ENCODE measurements at regions not wholly inside any gene's neighbourhood (a gene's known extent, or its start where the extent isn't known, plus 50 kb on each side); places are given as distances from the start of the nearest gene placed in this dataset.

GRCh38 chr21:38605236-38605635, 107.0 kb upstream of the ERG start:
- Histone ChIP-seq H3K9ac (replicated peaks; ENCODE audit: extremely low read depth, insufficient read depth, low read length) (no peak overlapping the region), H3K9me3 (replicated peaks; ENCODE audit: control insufficient read depth, insufficient read depth, low read length) (no peaks in the 10 kb centered on the region), H3K79me2 (ENCODE audit: control insufficient read depth, insufficient read depth, low read length) (no peaks in the 10 kb centered on the region), H2AFZ (ENCODE audit: low read depth, low read length) (no peak overlapping the region), H4K20me1 (replicated peaks; ENCODE audit: control insufficient read depth, extremely low read depth, insufficient read depth, low read length) (no peaks in the 10 kb centered on the region), H3K27ac (ENCODE audit: insufficient read depth, low read depth, low read length) (no peak overlapping the region), H3K36me3 (ENCODE audit: control insufficient read depth in 2 of 2, extremely low read depth in 1 of 2, insufficient read depth in 2 of 2, low read length in 2 of 2) (no peaks in the 10 kb centered on the region), H3K9me1 (replicated peaks; ENCODE audit: control insufficient read depth, extremely low read depth, insufficient read depth, low read length) (no peaks in the 10 kb centered on the region), H3K27me3 (ENCODE audit: control insufficient read depth in 2 of 2, insufficient read depth in 2 of 2, low read length in 2 of 2) (peaks cover 7 to 10% of the 10 kb centered on the region in 2 experiments), H3K4me2 (ENCODE audit: insufficient read depth, low read length) (no peak overlapping the region), H3K4me1 (ENCODE audit: control insufficient read depth, extremely low read depth, insufficient read depth, low read length) (no peaks in the 10 kb centered on the region), H3K4me3 (replicated peaks in 1 of 3; ENCODE audit: insufficient read depth in 1 of 3, low read depth in 1 of 3, low read length in 3 of 3) (no peak overlapping the region)
- no TSS peak for BruUV-seq (replicated peaks)
- TF ChIP-seq MYC (IDR thresholded peaks at IDR 0.05; ENCODE audit: low read depth, low read length), result no peak
- TF ChIP-seq CTCF (IDR thresholded peaks at IDR 0.05; ENCODE audit: extremely low read depth in 1 of 2, insufficient read depth in 1 of 2, low read depth in 1 of 2, low read length in 2 of 2), result no peak
- no peak for TF ChIP-seq FOS (IDR thresholded peaks at IDR 0.05; ENCODE audit: borderline replicate concordance, insufficient read depth, low read length)
- TF ChIP-seq GATA2 (IDR thresholded peaks at IDR 0.05; ENCODE audit: insufficient read depth, insufficient read length, low read depth, low read length), result no peak
- TF ChIP-seq JUN (IDR thresholded peaks at IDR 0.05; ENCODE audit: borderline replicate concordance, insufficient read depth, insufficient read length, low read depth), result no peak
- no peak for TF ChIP-seq MAX (IDR thresholded peaks at IDR 0.05; ENCODE audit: insufficient read depth, insufficient read length)
- CTCF ChIA-PET, result interaction anchor here (0.9 kb wide), 1 partner anchor 9 kb away, joined by 3 read pairs; no protein-coding TSS in a partner anchor
- FAIRE-seq (no peak), DNase-seq (ENCODE audit: low read depth, low spot score) (no peak)
- POLR2A ChIA-PET, result no interaction called here
- intact Hi-C loops (cut with micrococcal nuclease), result no loop called here
- dilution Hi-C loops (cut with MboI; ENCODE audit: extremely low pct_ligation_motif_present, low sequenced_read_pairs), result no loop called here

DNA sequence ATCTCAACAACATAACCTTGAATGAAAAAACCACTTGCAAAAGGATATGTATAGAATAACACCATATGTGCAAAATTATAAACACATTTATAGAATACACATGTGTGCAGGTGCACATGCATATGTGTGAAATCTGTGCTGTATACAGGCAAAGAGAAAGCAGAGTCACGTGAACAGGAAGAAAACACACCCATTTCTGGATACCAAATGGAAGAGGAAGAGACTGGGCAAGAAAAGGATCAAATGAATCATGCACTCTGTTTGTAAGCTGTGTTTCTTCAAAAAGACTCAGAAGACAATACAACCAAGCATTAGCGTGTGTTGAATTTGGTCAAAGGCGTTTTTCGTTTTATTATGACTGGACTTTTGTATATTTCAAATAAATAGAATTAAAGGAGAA, 111.3 kb upstream of the ERG start:
- DNase-seq (ENCODE audit: low read depth, low spot score) (no peak), FAIRE-seq (no peak)
- no peaks in the 10 kb centered on the region for H3K4me1 ChIP-seq (ENCODE audit: control insufficient read depth, extremely low read depth, insufficient read depth, low read length)
- no peaks in the 10 kb centered on the region for H4K20me1 ChIP-seq (replicated peaks; ENCODE audit: control insufficient read depth, extremely low read depth, insufficient read depth, low read length)
- BruUV-seq (replicated peaks), result no TSS peak
- H3K4me2 ChIP-seq (ENCODE audit: insufficient read depth, low read length), result no peak overlapping the region
- H2AFZ ChIP-seq (ENCODE audit: low read depth, low read length), result no peak overlapping the region
- no peak overlapping the region for H3K27ac ChIP-seq (ENCODE audit: insufficient read depth, low read depth, low read length)
- H3K27me3 ChIP-seq (ENCODE audit: control insufficient read depth in 2 of 2, insufficient read depth in 2 of 2, low read length in 2 of 2), result peaks cover 10 to 13% of the 10 kb centered on the region in 2 experiments
- no peaks in the 10 kb centered on the region for H3K36me3 ChIP-seq (ENCODE audit: control insufficient read depth in 2 of 2, extremely low read depth in 1 of 2, insufficient read depth in 2 of 2, low read length in 2 of 2)
- intact Hi-C loops (cut with micrococcal nuclease) (no loop called here), dilution Hi-C loops (cut with MboI; ENCODE audit: extremely low pct_ligation_motif_present, low sequenced_read_pairs) (no loop called here)
- TF ChIP-seq POLR2AphosphoS5 (IDR thresholded peaks at IDR 0.05; ENCODE audit: insufficient read depth, low read depth, low read length), result no peak
- no peak for TF ChIP-seq EZH2 (IDR thresholded peaks at IDR 0.05; ENCODE audit: borderline replicate concordance, low read depth, low read length, severe bottlenecking)
- TF ChIP-seq GATA2 (IDR thresholded peaks at IDR 0.05; ENCODE audit: insufficient read depth, insufficient read length, low read depth, low read length), result no peak
- POLR2A ChIA-PET, result no interaction called here
- H3K9me3 ChIP-seq (replicated peaks; ENCODE audit: control insufficient read depth, insufficient read depth, low read length), result no peaks in the 10 kb centered on the region
- H3K79me2 ChIP-seq (ENCODE audit: control insufficient read depth, insufficient read depth, low read length), result no peaks in the 10 kb centered on the region
- H3K9me1 ChIP-seq (replicated peaks; ENCODE audit: control insufficient read depth, extremely low read depth, insufficient read depth, low read length), result no peaks in the 10 kb centered on the region
- CTCF ChIA-PET, result no interaction called here
- no peak overlapping the region for H3K9ac ChIP-seq (replicated peaks; ENCODE audit: extremely low read depth, insufficient read depth, low read length)
- no peak overlapping the region for H3K4me3 ChIP-seq (replicated peaks in 1 of 3; ENCODE audit: insufficient read depth in 1 of 3, low read depth in 1 of 3, low read length in 3 of 3)

All from endothelial cell of umbilical vein (primary cell).